Right atrium auricular region (tissue), 2 donors: ENCODE measurements at regions not wholly inside any gene's neighbourhood (a gene's known extent, or its start where the extent isn't known, plus 50 kb on each side); places are given as distances from the start of the nearest gene placed in this dataset.

Experiments
- DNase-seq: peaks from one replicate; pipeline ENCODE4 v3.0.0-alpha.2; 2019; ENCODE audit warnings: low spot score
- H3K27ac ChIP-seq, 2 donors: fragments of 200-600 bp; sonication (generic); 1 replicate in 1 of 2; 2 replicates in 1 of 2; pipeline ENCODE4 v1.5.1; 2016 to 2019
- H3K27me3 ChIP-seq, 2 donors: fragments of 200-600 bp; sonication (generic); one replicate each; pipeline versions ENCODE4 v1.5.1 to v1.6.0; 2017 to 2019
- H3K36me3 ChIP-seq: fragments of 200-600 bp; sonication (generic); one replicate; pipeline ENCODE4 v1.5.1; 2016
- H3K4me1 ChIP-seq, 2 donors: fragments of 200-600 bp; sonication (generic); one replicate each; pipeline versions ENCODE4 v1.5.1 to v1.6.0; 2017 to 2019
- H3K4me3 ChIP-seq, 2 donors: fragments of 200-600 bp; sonication (generic); 1 replicate in 1 of 2; 2 replicates in 1 of 2; pipeline ENCODE4 v1.5.1; 2017 to 2019; ENCODE audit warnings: mild to moderate bottlenecking in 1 of 2, moderate library complexity in 1 of 2
- H3K9me3 ChIP-seq, 2 donors: fragments of 200-600 bp; sonication (generic); one replicate each; pipeline ENCODE4 v1.5.1; 2019
- CTCF ChIP-seq, 2 donors: fragments of 200-600 bp; sonication (generic); IDR thresholded peaks; one replicate each; pipeline ENCODE4 v1.5.1; 2019; ENCODE audit warnings: antibody characterized with exemption in 2 of 2

DNA sequence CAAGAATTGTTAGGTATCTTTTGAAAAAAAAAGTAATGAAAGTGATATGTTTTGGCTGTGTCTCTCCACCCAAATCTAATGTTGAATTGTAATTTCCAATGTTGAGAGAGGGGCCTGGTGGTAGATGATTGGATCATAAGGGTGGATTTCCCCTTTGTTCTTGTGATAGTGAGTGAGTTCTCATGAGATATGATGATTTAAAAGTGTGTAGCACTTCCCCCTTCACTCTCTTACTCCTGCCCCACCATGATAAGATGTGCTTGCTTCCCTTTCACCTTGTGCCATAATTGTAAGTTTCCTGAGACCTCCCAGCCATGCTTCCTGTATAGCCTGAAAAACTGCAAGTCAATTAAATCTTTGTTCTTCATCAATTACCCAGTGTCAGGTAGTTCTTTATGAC lies 70.7 kb downstream of the XCL2 start:
- H3K9me3 ChIP-seq = no peaks in the 10 kb centered on the region
- no peak overlapping the region for H3K27ac ChIP-seq
- H3K27me3 ChIP-seq = no peaks in the 10 kb centered on the region
- TF ChIP-seq CTCF (IDR thresholded peaks at IDR 0.05) = no peak
- no peak overlapping the region for H3K4me3 ChIP-seq
- DNase-seq = no peak
- peaks cover 0 to 27% of the 10 kb centered on the region in 2 donors for H3K4me1 ChIP-seq
- H3K36me3 ChIP-seq = no peaks in the 10 kb centered on the region

- no peak for DNase-seq
- Histone ChIP-seq H3K36me3 (no peaks in the 10 kb centered on the region), H3K9me3 (no peaks in the 10 kb centered on the region), H3K27me3 (no peaks in the 10 kb centered on the region), H3K4me3 (no peak overlapping the region), H3K27ac (no peak overlapping the region), H3K4me1 (peaks cover 0 to 23% of the 10 kb centered on the region in 2 donors)
- TF ChIP-seq CTCF (IDR thresholded peaks at IDR 0.05) = no peak
These were observed 71.6 kb downstream of the XCL2 start for GRCh38 chr1:168472223-168472622.

- no peak for TF ChIP-seq CTCF (IDR thresholded peaks at IDR 0.05)
- H3K27ac ChIP-seq = peak overlapping the region in 1 of 2 donors; percentile 30
- no peak for DNase-seq
- no peaks in the 10 kb centered on the region for H3K9me3 ChIP-seq
- no peak overlapping the region for H3K4me3 ChIP-seq
- peaks cover 0 to 21% of the 10 kb centered on the region in 2 donors for H3K4me1 ChIP-seq
- no peaks in the 10 kb centered on the region for H3K36me3 ChIP-seq
- no peaks in the 10 kb centered on the region for H3K27me3 ChIP-seq
These were observed 72.8 kb downstream of the XCL2 start for GRCh38 chr1:168470901-168471431.

- H3K4me3 ChIP-seq = no peak overlapping the region
- H3K27ac ChIP-seq = no peak overlapping the region
These were observed 74.1 kb downstream of the XCL2 start for GRCh38 chr1:168469690-168470089.

GRCh38 chr1:168468822-168469221 lies 75.0 kb downstream of the XCL2 start:
- DNase-seq = no peak
- no peaks in the 10 kb centered on the region for H3K9me3 ChIP-seq
- H3K27ac ChIP-seq = no peak overlapping the region
- TF ChIP-seq CTCF (IDR thresholded peaks at IDR 0.05) = no peak
- H3K36me3 ChIP-seq = no peaks in the 10 kb centered on the region
- H3K27me3 ChIP-seq = no peaks in the 10 kb centered on the region
- no peak overlapping the region for H3K4me3 ChIP-seq
- peaks cover 0 to 21% of the 10 kb centered on the region in 2 donors for H3K4me1 ChIP-seq

More at GRCh38 chr1:168469690-168470089, 74.1 kb downstream of the XCL2 start:
- Histone ChIP-seq H3K36me3 (no peaks in the 10 kb centered on the region), H3K9me3 (no peaks in the 10 kb centered on the region), H3K4me1 (peaks cover 0 to 21% of the 10 kb centered on the region in 2 donors), H3K27me3 (no peaks in the 10 kb centered on the region)
- peak; percentile 82 for DNase-seq
- no peak for TF ChIP-seq CTCF (IDR thresholded peaks at IDR 0.05)
